Spinal cord (tissue), 9 donors: ENCODE measurements at regions not wholly inside any gene's neighbourhood (a gene's known extent, or its start where the extent isn't known, plus 50 kb on each side); places are given as distances from the start of the nearest gene placed in this dataset.

ENCODE experiments used
- DNase-seq, 6 donors: peaks; one replicate each; pipeline versions ENCODE4 v3.0.0 to v3.0.0-alpha.2; 2013 to 2015; ENCODE audit warnings: low spot score in 6 of 6, low read depth in 4 of 6
- H3K27ac ChIP-seq: one replicate; pipeline ENCODE4 v1.5.1; 2013; ENCODE audit warnings: low read depth, low read length, control low read depth
- H3K27me3 ChIP-seq: one replicate; pipeline ENCODE4 v1.6.1; 2013; ENCODE audit warnings: low read length; ENCODE audit not compliant: control insufficient read depth, insufficient read depth
- H3K36me3 ChIP-seq: one replicate; pipeline ENCODE4 v1.6.1; 2013; ENCODE audit warnings: low read length; ENCODE audit not compliant: control insufficient read depth, insufficient read depth
- H3K4me1 ChIP-seq: one replicate; pipeline ENCODE4 v1.6.1; 2013; ENCODE audit warnings: low read length; ENCODE audit not compliant: control insufficient read depth, insufficient read depth
- H3K4me3 ChIP-seq: one replicate; pipeline ENCODE4 v1.5.1; 2013; ENCODE audit warnings: low read depth, low read length, control low read depth
- H3K9me3 ChIP-seq: one replicate; pipeline ENCODE4 v1.6.1; 2013; ENCODE audit warnings: low read length; ENCODE audit not compliant: control insufficient read depth, insufficient read depth
- WGBS: methylation state at CpG from one replicate; pipeline ENCODE4 v1.1.5; 2013; ENCODE audit warnings: missing lambda C conversion rate; ENCODE audit not compliant: insufficient coverage; 5-methylcytosine and 5-hydroxymethylcytosine counted together
- donor health status: healthy.

DNA sequence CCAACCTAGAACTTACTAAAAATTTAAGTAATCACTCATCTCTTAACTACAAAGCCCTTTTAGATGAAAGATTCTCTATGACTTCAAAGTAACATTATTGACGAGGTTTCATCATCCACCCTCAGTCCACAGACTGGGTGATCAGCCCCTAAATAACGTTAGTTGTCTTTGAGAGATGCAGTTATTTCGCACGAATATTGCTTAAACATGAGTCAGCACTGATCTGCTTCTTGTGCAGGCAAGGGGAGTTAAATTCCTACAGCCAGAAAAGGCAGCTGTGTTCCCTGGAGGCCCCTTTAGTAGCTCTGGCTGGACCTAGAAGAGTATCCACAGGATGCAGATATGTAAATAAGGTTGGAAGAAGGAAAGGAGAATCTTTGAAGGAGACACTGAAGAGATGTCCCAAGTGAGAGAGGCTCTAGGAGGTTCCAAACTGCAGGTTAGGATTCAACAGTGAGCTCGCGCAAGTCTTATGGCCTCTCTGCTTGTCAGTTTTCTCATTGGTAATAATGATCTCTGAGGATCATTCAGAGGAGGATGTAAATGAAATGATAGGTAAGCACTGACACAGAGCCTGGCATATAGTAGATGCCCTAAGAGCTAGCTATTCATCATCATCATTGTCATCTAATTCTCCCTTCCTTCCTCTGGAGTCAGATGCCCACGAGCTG lies 122.2 kb upstream of the MAN2A1 start:
- Histone ChIP-seq H3K27ac (no peak overlapping the region), H3K27me3 (no peaks in the 10 kb centered on the region), H3K4me1 (no peaks in the 10 kb centered on the region), H3K4me3 (no peak overlapping the region), H3K9me3 (no peaks in the 10 kb centered on the region), H3K36me3 (no peaks in the 10 kb centered on the region)
- DNase-seq = no peak
- 83% methylated on average over 5 of the region's 7 CpGs for WGBS

DNA sequence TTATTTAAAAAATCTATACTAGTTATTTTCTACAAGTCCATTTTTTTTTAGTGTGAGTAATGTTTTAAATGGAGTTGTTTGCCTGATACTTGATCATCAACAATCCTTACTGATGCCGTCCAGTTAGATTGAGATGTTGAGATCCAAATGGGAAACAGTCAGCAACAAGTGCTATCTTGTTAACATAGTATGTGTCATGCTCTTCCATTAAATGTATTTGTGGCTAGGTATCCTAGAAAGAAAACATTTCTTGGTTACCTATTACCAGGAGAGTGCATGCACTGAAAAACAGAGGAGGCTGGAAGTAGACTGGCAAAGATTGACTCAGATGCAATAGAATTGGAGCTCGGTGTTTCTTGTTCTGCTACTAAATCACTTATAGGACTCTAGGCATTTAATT lies 123.4 kb upstream of the MAN2A1 start:
- Histone ChIP-seq H3K27me3 (no peaks in the 10 kb centered on the region), H3K9me3 (no peaks in the 10 kb centered on the region), H3K4me1 (no peaks in the 10 kb centered on the region), H3K36me3 (no peaks in the 10 kb centered on the region), H3K4me3 (no peak overlapping the region), H3K27ac (no peak overlapping the region)
- DNase-seq = no peak
- no CpG with 5 or more reads among the region's 2 CpGs for WGBS

DNA sequence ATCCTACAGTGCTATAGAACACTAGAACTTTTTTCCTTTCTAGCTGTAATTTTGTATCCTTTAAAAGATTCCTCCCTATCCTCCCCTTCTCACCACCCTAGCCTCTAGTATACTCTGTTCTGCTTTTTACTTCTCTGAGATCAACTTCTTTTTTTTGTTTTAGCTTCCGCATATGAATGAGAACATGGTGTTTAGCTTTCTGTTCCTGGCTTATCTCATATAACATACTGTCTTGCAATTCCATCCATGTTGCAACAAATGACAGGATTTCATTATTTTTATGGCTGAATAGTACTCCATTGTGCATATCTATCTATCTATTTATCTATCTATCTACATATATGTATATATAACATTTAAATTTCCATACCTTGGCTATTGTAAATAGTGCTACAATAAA lies 126.0 kb upstream of the MAN2A1 start:
- H3K4me3 ChIP-seq = no peak overlapping the region
- no peaks in the 10 kb centered on the region for H3K27me3 ChIP-seq
- no peaks in the 10 kb centered on the region for H3K4me1 ChIP-seq
- DNase-seq = no peak
- no peaks in the 10 kb centered on the region for H3K9me3 ChIP-seq
- WGBS = no CpG with 5 or more reads among the region's 1 CpG
- H3K36me3 ChIP-seq = no peaks in the 10 kb centered on the region
- no peak overlapping the region for H3K27ac ChIP-seq

DNA sequence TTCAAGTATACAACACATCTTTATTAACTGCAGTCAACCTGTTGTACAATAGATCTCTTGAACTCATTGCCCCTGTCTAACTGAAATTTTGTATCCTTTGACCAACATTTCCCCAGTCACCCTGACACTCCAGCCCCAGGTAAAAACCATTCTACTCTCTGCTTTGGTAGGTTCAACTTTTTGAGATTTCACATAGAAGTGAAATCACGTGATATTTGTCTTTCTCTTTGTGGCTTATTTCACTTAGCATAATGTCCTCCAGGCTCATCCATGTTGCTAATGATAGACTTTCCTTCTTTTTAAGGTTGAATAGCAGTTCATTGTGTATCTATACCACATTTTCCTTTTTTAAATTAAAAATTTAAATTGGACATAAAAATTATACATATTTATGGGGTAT lies 126.5 kb upstream of the MAN2A1 start:
- no peak for DNase-seq
- H3K9me3 ChIP-seq = no peaks in the 10 kb centered on the region
- H3K27ac ChIP-seq = no peak overlapping the region
- H3K36me3 ChIP-seq = no peaks in the 10 kb centered on the region
- no peaks in the 10 kb centered on the region for H3K27me3 ChIP-seq
- H3K4me1 ChIP-seq = no peaks in the 10 kb centered on the region
- no peak overlapping the region for H3K4me3 ChIP-seq
- WGBS = no CpG with 5 or more reads among the region's 1 CpG

DNA sequence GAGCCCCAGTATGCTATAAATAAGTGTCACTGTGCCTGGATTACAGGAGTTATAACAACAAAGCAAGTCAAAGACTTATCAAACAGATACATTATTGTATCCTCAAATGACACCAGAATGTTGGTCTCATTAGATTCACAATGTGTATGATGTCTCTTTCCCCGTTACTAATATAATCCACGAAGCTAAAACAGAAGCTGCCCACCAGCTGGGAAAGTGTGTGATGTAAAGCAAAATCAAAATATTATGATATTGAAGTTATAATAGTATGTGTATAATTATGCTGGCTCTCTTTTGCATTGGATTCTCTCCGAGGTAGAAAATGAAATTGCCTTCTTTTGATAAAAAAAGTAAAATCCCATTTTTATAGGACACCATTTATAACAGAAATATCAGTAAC lies 127.3 kb upstream of the MAN2A1 start:
- Histone ChIP-seq H3K36me3 (no peaks in the 10 kb centered on the region), H3K4me3 (no peak overlapping the region), H3K9me3 (no peaks in the 10 kb centered on the region), H3K27ac (no peak overlapping the region), H3K27me3 (no peaks in the 10 kb centered on the region), H3K4me1 (no peaks in the 10 kb centered on the region)
- DNase-seq = peak in 2 of 6 donors; percentile 15 to 79
- no CpG with 5 or more reads among the region's 3 CpGs for WGBS

DNA sequence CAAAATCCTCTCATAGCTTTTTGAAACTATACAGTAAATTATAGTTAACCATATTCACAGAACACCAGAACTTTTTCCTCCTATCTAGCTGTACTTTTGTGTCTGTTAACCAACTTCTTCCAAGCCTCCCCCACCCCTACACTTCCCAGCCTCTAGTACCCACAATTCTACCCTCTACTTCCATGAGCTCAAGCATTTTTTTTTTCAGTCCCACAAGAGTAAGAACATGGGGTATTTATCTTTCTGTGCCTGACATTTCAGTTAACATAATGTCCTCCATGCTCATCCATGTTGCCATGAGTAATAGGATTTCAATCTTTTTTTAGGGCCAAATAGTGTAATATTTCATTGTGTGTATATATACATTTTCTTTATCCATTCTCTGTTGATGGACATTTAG lies 128.3 kb upstream of the MAN2A1 start:
- H3K4me3 ChIP-seq = no peak overlapping the region
- H3K27ac ChIP-seq = no peak overlapping the region
- no peaks in the 10 kb centered on the region for H3K36me3 ChIP-seq
- no peaks in the 10 kb centered on the region for H3K27me3 ChIP-seq
- no peak for DNase-seq
- H3K4me1 ChIP-seq = no peaks in the 10 kb centered on the region
- no peaks in the 10 kb centered on the region for H3K9me3 ChIP-seq

DNA sequence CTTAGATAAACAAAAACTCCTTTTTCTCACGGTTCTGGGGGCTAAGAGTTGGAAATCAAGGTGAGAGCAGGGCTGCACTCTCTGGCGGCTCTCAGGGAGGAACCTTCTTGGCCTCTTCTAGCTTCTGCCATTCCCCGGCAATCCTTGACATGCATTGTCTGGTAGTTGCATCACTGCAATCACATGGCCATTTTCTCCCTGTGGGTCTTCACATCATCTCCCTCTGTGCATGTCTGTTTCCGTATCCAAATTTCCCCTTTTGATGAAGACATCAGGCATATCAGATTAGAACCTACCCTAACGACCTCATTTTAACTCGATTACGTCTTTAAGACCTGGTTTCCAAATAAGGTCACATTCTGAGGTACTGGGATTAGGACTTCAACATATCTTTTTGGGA lies 129.2 kb upstream of the MAN2A1 start:
- Histone ChIP-seq H3K27me3 (no peaks in the 10 kb centered on the region), H3K9me3 (no peaks in the 10 kb centered on the region), H3K36me3 (no peaks in the 10 kb centered on the region), H3K4me3 (no peak overlapping the region), H3K4me1 (no peaks in the 10 kb centered on the region), H3K27ac (no peak overlapping the region)
- WGBS = 91% methylated on average over 4 of the region's 7 CpGs
- no peak for DNase-seq

DNA sequence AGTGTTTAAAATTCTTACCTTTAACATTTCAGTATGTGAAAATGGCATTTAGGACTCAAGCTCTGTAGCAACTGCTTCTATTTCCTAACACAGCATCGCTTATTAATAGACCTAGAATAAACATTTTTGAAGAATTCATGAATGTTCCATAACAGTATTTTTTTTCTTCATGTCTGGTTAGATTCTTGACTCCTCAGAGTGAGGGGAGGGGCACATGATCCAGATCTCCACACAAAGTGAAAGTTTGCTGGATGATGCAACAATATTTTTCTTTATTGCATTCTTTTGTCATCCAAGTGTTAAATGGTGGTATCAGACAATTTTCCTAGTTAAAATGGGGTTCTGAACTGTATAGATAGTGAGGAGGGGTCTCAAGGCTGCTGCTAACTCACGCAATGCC lies 130.8 kb upstream of the MAN2A1 start:
- H3K27me3 ChIP-seq = no peaks in the 10 kb centered on the region
- H3K36me3 ChIP-seq = no peaks in the 10 kb centered on the region
- H3K4me3 ChIP-seq = no peak overlapping the region
- DNase-seq = no peak
- H3K9me3 ChIP-seq = no peaks in the 10 kb centered on the region
- WGBS = no CpG with 5 or more reads among the region's 2 CpGs
- H3K4me1 ChIP-seq = no peaks in the 10 kb centered on the region
- no peak overlapping the region for H3K27ac ChIP-seq

DNA sequence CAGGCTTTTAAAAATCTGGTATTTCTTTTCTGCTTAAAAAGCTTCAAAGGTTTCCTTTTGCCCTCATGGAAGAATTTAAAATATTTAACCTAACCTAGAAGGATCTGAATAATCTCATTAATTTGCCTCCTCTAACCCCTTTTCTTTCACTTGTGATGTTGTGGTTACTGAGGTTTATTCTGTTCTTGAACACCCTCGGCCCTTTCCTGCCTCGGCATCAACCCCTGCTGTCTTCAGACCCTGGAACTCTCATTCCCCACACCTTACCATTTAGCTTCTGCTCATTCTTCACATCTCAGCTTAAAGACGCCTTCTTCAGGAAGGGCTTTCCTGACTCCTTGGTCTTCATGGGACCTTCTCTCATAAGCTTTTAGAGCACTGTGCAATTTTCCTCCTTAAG lies 131.4 kb upstream of the MAN2A1 start:
- no peak overlapping the region for H3K27ac ChIP-seq
- WGBS = 100% methylated on average over 1 of the region's 3 CpGs
- H3K27me3 ChIP-seq = no peaks in the 10 kb centered on the region
- H3K4me1 ChIP-seq = no peaks in the 10 kb centered on the region
- H3K36me3 ChIP-seq = no peaks in the 10 kb centered on the region
- no peak overlapping the region for H3K4me3 ChIP-seq
- no peak for DNase-seq
- peaks cover 1% of the 10 kb centered on the region for H3K9me3 ChIP-seq

DNA sequence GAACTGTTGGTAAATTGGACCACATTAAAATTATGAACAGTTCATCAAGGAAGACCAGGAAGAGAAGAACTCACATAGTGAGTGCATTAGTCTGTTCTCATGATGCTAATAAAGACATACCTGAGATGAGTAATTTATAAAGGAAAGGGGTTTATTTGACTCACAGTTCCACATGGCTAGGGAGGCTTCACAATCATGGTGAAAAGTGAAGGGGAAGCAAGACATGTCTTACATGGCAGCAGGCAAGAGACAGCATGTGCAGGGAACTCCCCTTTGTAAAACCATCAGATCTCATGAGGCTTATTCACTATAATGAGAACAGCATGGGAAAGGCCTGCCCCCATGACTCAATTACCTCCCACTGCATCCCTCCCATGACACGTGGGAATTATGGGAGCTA lies 135.9 kb upstream of the MAN2A1 start:
- no peak for DNase-seq
- peaks cover 1% of the 10 kb centered on the region for H3K9me3 ChIP-seq
- H3K27me3 ChIP-seq = no peaks in the 10 kb centered on the region
- no peak overlapping the region for H3K27ac ChIP-seq
- no CpG with 5 or more reads among the region's 1 CpG for WGBS
- H3K4me1 ChIP-seq = no peaks in the 10 kb centered on the region
- no peaks in the 10 kb centered on the region for H3K36me3 ChIP-seq
- H3K4me3 ChIP-seq = no peak overlapping the region
